Keratinocyte (primary cell): ENCODE measurements at regions not wholly inside any gene's neighbourhood (a gene's known extent, or its start where the extent isn't known, plus 50 kb on each side); places are given as distances from the start of the nearest gene placed in this dataset.

Experiments used
- DNase-seq: peaks from one replicate; pipeline ENCODE4 v3.0.0-alpha.2; 2011; ENCODE audit warnings: low read depth, missing footprints, low spot score
- FAIRE-seq: peaks from 2 replicates; lab custom pipeline; 2011; peaks lifted over from hg19 to GRCh38; lab: Jason Lieb, UNC
- H2AFZ ChIP-seq: 2 replicates; pipeline ENCODE4 v1.6.0; 2012; ENCODE audit warnings: low read length, control low read depth, inconsistent platforms; ENCODE audit not compliant: control insufficient read depth
- H3K27ac ChIP-seq: 2 replicates; pipeline ENCODE4 v1.5.1; 2011; ENCODE audit warnings: low read length; ENCODE audit not compliant: control insufficient read depth, insufficient read depth
- H3K27me3 ChIP-seq: 3 replicates; pipeline ENCODE4 v1.6.0; 2011; ENCODE audit warnings: low read length; ENCODE audit not compliant: control insufficient read depth, insufficient read depth; ENCODE audit errors: extremely low read depth
- H3K36me3 ChIP-seq, 2 experiments: 2 replicates in 1 of 2; 3 replicates in 1 of 2; pipeline ENCODE4 v1.5.1; 2011; ENCODE audit warnings: low read length in 2 of 2, mild to moderate bottlenecking in 1 of 2; ENCODE audit not compliant: control insufficient read depth in 2 of 2, insufficient read depth in 2 of 2; ENCODE audit errors: extremely low read depth in 1 of 2
- H3K4me1 ChIP-seq: 3 replicates; pipeline ENCODE4 v1.5.1; 2011; ENCODE audit warnings: low read length; ENCODE audit not compliant: control insufficient read depth, insufficient read depth; ENCODE audit errors: extremely low read depth
- H3K4me2 ChIP-seq: 3 replicates; pipeline ENCODE4 v1.6.0; 2011; ENCODE audit warnings: low read depth, low read length; ENCODE audit not compliant: control insufficient read depth, insufficient read depth; ENCODE audit errors: extremely low read depth
- H3K4me3 ChIP-seq, 3 experiments: fragments of 200-600 bp in 1 of 3; sonication (generic) in 1 of 3; 2 replicates in 2 of 3; 3 replicates in 1 of 3; pipeline ENCODE4 v1.5.1; 2011 to 2016; ENCODE audit warnings: low read length in 3 of 3, mild to moderate bottlenecking in 3 of 3, control low read depth in 2 of 3, inconsistent platforms in 1 of 3, low read depth in 1 of 3, mixed read lengths in 1 of 3, mixed run types in 1 of 3, moderate library complexity in 1 of 3; ENCODE audit not compliant: control insufficient read depth in 2 of 3, insufficient read depth in 2 of 3; ENCODE audit errors: extremely low read depth in 1 of 3
- H3K79me2 ChIP-seq: 2 replicates; pipeline ENCODE4 v1.6.0; 2012; ENCODE audit warnings: low read length; ENCODE audit not compliant: control insufficient read depth, insufficient read depth
- H3K9ac ChIP-seq: 3 replicates; pipeline ENCODE4 v1.6.0; 2011; ENCODE audit warnings: low read length; ENCODE audit not compliant: control insufficient read depth, insufficient read depth; ENCODE audit errors: extremely low read depth
- H3K9me1 ChIP-seq: 3 replicates; pipeline ENCODE4 v1.6.0; 2011; ENCODE audit warnings: low read length; ENCODE audit not compliant: control insufficient read depth, insufficient read depth; ENCODE audit errors: extremely low read depth
- H3K9me3 ChIP-seq: 2 replicates; pipeline ENCODE4 v1.5.1; 2012; ENCODE audit warnings: low read depth, low read length; ENCODE audit not compliant: control insufficient read depth
- H4K20me1 ChIP-seq: 3 replicates; pipeline ENCODE4 v1.6.0; 2011; ENCODE audit warnings: low read length; ENCODE audit not compliant: control insufficient read depth, insufficient read depth; ENCODE audit errors: extremely low read depth
- EZH2 ChIP-seq: IDR thresholded peaks from one replicate; pipeline ENCODE4 v1.6.1; 2012; ENCODE audit warnings: inconsistent platforms, mild to moderate bottlenecking, low read length, moderate library complexity
- dilution Hi-C: fragments of 300-500 bp; cut with MboI; formaldehyde crosslinking; loops from one replicate; pipeline ENCODE4 v1.7.0; 2020; ENCODE audit warnings: low sequenced_read_pairs; ENCODE audit not compliant: extremely low pct_ligation_motif_present
- TF ChIP-seq, protein P1 (sequence below), 3 experiments: IDR thresholded peaks in 1 of 3; conservative IDR thresholded peaks in 1 of 3; optimal IDR thresholded peaks in 1 of 3; 2 replicates in 2 of 3; 3 replicates in 1 of 3; pipeline versions ENCODE3 to v1.5.1; 2011; ENCODE audit warnings: low read length in 3 of 3, mild to moderate bottlenecking in 3 of 3, moderate library complexity in 2 of 3, control low read depth in 1 of 3, inconsistent platforms in 1 of 3; ENCODE audit not compliant: insufficient read depth in 2 of 3; ENCODE audit errors: extremely low read depth in 1 of 3

DNA sequence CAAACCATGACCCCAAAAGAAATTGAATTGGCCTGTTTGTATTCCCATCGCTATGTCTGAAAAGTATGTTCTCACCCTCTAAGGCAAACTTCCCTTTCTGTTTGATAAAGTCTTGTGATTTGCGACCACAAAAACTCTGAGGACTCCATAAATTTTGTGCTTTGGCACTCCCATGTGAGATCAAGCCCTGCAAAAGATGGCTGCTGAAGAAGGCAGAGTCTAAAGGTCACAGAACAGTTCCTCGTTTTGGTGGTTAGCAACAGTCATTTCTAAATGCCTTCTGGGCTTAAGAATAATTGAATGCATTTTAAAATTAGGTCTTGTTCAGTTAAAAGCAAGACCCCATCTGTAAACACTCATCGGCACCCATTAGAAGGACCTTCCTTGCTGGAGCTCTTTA, 441.6 kb downstream of the OMA1 start:
- FAIRE-seq, result no peak

DNA sequence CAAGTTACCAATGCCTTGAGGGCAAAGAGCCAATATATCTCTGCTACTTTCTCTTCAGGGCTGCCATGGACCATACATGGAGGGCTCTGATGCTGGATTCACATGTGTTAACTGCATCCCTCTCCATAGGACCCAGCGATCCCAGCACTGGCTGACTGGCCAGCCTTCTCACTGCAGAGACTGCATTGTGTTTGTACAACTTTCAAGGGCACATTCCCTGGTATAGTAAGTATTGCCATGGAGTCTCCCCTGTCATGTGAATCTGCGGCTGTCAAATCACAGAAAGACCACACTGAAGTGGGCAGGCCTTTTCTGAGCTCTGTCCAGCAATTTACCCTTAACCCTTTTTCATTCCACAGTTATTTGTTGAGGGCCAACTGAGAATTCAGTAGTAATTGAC, 449.8 kb downstream of the OMA1 start:
- no peak overlapping the region for H3K9ac ChIP-seq
- H3K36me3 ChIP-seq, result no peaks in the 10 kb centered on the region
- no peak overlapping the region for H2AFZ ChIP-seq
- H3K9me1 ChIP-seq, result no peaks in the 10 kb centered on the region
- no peaks in the 10 kb centered on the region for H3K9me3 ChIP-seq
- no peak for FAIRE-seq
- dilution Hi-C loops, result no loop called here
- no peaks in the 10 kb centered on the region for H3K79me2 ChIP-seq
- H3K4me2 ChIP-seq, result no peak overlapping the region
- H3K27ac ChIP-seq, result no peak overlapping the region
- DNase-seq, result no peak
- H3K27me3 ChIP-seq, result no peaks in the 10 kb centered on the region
- no peaks in the 10 kb centered on the region for H3K4me1 ChIP-seq
- H4K20me1 ChIP-seq, result no peaks in the 10 kb centered on the region
- no peak for TF ChIP-seq EZH2
- TF ChIP-seq, protein P1, sequence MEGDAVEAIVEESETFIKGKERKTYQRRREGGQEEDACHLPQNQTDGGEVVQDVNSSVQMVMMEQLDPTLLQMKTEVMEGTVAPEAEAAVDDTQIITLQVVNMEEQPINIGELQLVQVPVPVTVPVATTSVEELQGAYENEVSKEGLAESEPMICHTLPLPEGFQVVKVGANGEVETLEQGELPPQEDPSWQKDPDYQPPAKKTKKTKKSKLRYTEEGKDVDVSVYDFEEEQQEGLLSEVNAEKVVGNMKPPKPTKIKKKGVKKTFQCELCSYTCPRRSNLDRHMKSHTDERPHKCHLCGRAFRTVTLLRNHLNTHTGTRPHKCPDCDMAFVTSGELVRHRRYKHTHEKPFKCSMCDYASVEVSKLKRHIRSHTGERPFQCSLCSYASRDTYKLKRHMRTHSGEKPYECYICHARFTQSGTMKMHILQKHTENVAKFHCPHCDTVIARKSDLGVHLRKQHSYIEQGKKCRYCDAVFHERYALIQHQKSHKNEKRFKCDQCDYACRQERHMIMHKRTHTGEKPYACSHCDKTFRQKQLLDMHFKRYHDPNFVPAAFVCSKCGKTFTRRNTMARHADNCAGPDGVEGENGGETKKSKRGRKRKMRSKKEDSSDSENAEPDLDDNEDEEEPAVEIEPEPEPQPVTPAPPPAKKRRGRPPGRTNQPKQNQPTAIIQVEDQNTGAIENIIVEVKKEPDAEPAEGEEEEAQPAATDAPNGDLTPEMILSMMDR (optimal IDR thresholded peaks at IDR 0.05 in 1 of 3, IDR thresholded peaks at IDR 0.05 in 1 of 3, conservative IDR thresholded peaks at IDR 0.05 in 1 of 3; ENCODE audit: extremely low read depth in 1 of 3, insufficient read depth in 2 of 3, low read length in 3 of 3), result no peak
- no peak overlapping the region for H3K4me3 ChIP-seq

More for the DNA sequence above, 441.6 kb downstream of the OMA1 start:
- no peak for DNase-seq
- Histone ChIP-seq H3K9me3 (no peaks in the 10 kb centered on the region), H2AFZ (no peak overlapping the region), H3K27ac (no peak overlapping the region), H3K4me3 (no peak overlapping the region), H3K79me2 (no peaks in the 10 kb centered on the region), H3K9ac (no peak overlapping the region), H3K4me1 (no peaks in the 10 kb centered on the region), H3K9me1 (no peaks in the 10 kb centered on the region), H3K36me3 (no peaks in the 10 kb centered on the region), H3K4me2 (no peak overlapping the region), H4K20me1 (no peaks in the 10 kb centered on the region), H3K27me3 (no peaks in the 10 kb centered on the region)
- TF ChIP-seq, protein P1 (optimal IDR thresholded peaks at IDR 0.05 in 1 of 3, IDR thresholded peaks at IDR 0.05 in 1 of 3, conservative IDR thresholded peaks at IDR 0.05 in 1 of 3; ENCODE audit: extremely low read depth in 1 of 3, insufficient read depth in 2 of 3, low read length in 3 of 3), result no peak
- TF ChIP-seq EZH2, result no peak
- dilution Hi-C loops, result no loop called here
